ENCODE measurements at regions not wholly inside any gene's neighbourhood (a gene's known extent, or its start where the extent isn't known, plus 50 kb on each side); places are given as distances from the start of the nearest gene placed in this dataset.

DNA sequence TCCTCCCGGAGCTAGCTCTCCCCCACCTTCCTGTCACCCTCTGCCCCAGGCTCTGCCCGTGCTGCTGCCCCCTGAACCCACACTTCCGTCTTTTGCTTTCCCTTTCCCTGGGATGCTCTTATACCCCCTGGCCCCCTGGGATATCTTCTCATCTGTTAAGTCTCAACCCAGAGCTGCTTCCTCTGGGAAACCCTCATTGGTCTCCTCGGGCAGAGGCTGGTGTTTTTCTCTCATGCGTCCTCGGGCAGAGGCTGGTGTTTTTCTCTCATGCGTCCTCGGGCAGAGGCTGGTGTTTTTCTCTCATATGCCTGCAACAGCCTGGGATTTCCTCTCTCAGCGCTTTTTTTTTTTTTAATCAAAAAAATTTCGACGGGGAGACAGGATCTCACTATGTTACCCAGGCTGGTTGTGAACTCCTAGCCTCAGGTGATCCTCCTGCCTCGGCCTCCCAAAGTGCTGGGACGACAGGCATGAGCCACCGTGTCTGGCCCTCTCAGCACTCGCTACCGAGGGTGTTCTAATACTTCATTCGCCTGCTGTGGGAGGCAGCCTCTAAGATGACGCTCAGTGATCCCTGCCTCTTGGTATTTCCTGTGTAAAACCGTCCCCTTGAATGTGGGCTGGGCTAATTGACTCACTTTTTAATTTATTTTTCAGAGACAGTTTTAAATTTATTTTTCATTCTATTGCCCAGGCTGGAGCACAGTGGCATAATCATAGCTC is 62.7 kb upstream of the TFRC start:
- no peak for ATAC-seq (ENCODE audit: low read depth)
- no peak overlapping the region for H3K4me3 Mint-ChIP-seq
- no peaks in the 10 kb centered on the region for H3K27me3 ChIP-seq (replicated peaks in 1 of 4; ENCODE audit: control extremely low read depth in 1 of 4, control insufficient read depth in 3 of 4, insufficient read depth in 4 of 4, low read length in 3 of 4)
- CTCF ChIA-PET = no interaction called here
- peaks cover 18 to 36% of the 10 kb centered on the region in 2 donors for H3K4me1 ChIP-seq (ENCODE audit: control insufficient read depth in 2 of 2, insufficient read depth in 2 of 2, low read length in 2 of 2)
- no peaks in the 10 kb centered on the region for H3K27me3 Mint-ChIP-seq
- H3K9me3 ChIP-seq (ENCODE audit: control extremely low read depth in 1 of 3, control insufficient read depth in 2 of 3, insufficient read depth in 1 of 3, low read length in 2 of 3) = peaks cover 0 to 2% (median 0%) of the 10 kb centered on the region in 3 donors
- TF ChIP-seq, protein P1, sequence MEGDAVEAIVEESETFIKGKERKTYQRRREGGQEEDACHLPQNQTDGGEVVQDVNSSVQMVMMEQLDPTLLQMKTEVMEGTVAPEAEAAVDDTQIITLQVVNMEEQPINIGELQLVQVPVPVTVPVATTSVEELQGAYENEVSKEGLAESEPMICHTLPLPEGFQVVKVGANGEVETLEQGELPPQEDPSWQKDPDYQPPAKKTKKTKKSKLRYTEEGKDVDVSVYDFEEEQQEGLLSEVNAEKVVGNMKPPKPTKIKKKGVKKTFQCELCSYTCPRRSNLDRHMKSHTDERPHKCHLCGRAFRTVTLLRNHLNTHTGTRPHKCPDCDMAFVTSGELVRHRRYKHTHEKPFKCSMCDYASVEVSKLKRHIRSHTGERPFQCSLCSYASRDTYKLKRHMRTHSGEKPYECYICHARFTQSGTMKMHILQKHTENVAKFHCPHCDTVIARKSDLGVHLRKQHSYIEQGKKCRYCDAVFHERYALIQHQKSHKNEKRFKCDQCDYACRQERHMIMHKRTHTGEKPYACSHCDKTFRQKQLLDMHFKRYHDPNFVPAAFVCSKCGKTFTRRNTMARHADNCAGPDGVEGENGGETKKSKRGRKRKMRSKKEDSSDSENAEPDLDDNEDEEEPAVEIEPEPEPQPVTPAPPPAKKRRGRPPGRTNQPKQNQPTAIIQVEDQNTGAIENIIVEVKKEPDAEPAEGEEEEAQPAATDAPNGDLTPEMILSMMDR (IDR thresholded peaks at IDR 0.05) = no peak
- no peak for TF ChIP-seq EZH2 (IDR thresholded peaks at IDR 0.05; ENCODE audit: borderline replicate concordance, insufficient read depth, low read depth, low read length, poor library complexity, severe bottlenecking)
- H3K4me1 Mint-ChIP-seq = peaks cover 28% of the 10 kb centered on the region
- no peak overlapping the region for H2AFZ ChIP-seq (ENCODE audit: insufficient read depth, low read depth, low read length, poor library complexity, severe bottlenecking)
- H4K20me1 ChIP-seq (ENCODE audit: control insufficient read depth, insufficient read depth, low read length, poor library complexity, severe bottlenecking) = no peaks in the 10 kb centered on the region
- H3K4me2 ChIP-seq (replicated peaks; ENCODE audit: low read depth, low read length, poor library complexity, severe bottlenecking) = no peak overlapping the region
- 91% methylated on average over 15 of the region's 19 CpGs for WGBS (ENCODE audit: insufficient coverage)
- peak overlapping the region; percentile 63 for H3K27ac Mint-ChIP-seq
- H3K4me3 ChIP-seq (ENCODE audit: control extremely low read depth in 1 of 5, extremely low read depth in 1 of 5, insufficient read depth in 1 of 5, low read depth in 2 of 5, low read length in 4 of 5) = no peak overlapping the region
- no peaks in the 10 kb centered on the region for H3K79me2 ChIP-seq (ENCODE audit: control insufficient read depth, insufficient read depth, low read length)
- no peak overlapping the region for H3K9ac ChIP-seq (ENCODE audit: low read length)
- POLR2A ChIA-PET = no interaction called here
- no peaks in the 10 kb centered on the region for H3K9me3 Mint-ChIP-seq (ENCODE audit: insufficient read depth)
- DNase-seq = no peak
- no peak overlapping the region for H3K27ac ChIP-seq (ENCODE audit: low read length in 2 of 2)
- intact Hi-C loops (cut with micrococcal nuclease) = loop anchor here (1.0 kb wide), 1 partner anchor 22 kb away; no protein-coding TSS in a partner anchor
- H3K36me3 ChIP-seq (replicated peaks in 1 of 2; ENCODE audit: control extremely low read depth in 1 of 2, control insufficient read depth in 1 of 2, extremely low read depth in 1 of 2, insufficient read depth in 2 of 2, low read length in 1 of 2) = no peaks in the 10 kb centered on the region

DNA sequence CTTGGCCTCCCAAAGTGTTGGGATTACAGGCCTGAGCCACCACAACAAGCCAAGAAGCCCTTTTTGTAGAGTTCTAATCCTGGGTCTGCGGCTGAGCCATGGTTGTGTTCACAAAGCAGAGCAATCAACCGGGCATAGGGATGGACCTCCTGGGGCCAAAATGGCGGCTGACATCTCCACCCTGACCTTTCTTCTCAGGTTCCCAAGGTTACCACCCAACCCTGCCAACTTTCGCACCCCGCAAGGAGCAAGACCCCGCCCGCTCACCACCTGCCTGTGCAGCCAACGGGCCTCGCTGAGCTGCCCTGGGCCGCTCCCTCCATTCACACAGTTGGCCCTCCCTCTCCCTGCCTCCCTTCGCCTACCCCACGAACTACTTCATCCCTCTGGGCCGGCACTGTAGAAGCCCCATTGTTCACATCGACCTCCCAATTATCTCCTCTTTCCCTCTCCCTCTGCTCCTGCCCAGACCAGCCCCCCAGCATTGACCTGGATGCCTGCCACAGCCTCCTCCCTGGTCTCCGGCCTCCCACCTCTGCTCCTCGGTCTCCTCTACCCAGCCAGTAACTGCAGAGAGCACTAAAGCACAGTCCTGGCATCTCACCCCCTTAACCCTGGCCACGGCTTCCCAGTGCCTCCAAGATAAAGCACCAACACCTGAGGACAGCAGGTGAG is 62.0 kb upstream of the TFRC start:
- Histone ChIP-seq H3K79me2 (ENCODE audit: control insufficient read depth, insufficient read depth, low read length) (no peaks in the 10 kb centered on the region), H3K4me3 (ENCODE audit: control extremely low read depth in 1 of 5, extremely low read depth in 1 of 5, insufficient read depth in 1 of 5, low read depth in 2 of 5, low read length in 4 of 5) (no peak overlapping the region), H3K4me1 (ENCODE audit: control insufficient read depth in 2 of 2, insufficient read depth in 2 of 2, low read length in 2 of 2) (peaks cover 18 to 35% of the 10 kb centered on the region in 2 donors), H3K27me3 (replicated peaks in 1 of 4; ENCODE audit: control extremely low read depth in 1 of 4, control insufficient read depth in 3 of 4, insufficient read depth in 4 of 4, low read length in 3 of 4) (no peaks in the 10 kb centered on the region), H2AFZ (ENCODE audit: insufficient read depth, low read depth, low read length, poor library complexity, severe bottlenecking) (no peak overlapping the region), H3K4me2 (replicated peaks; ENCODE audit: low read depth, low read length, poor library complexity, severe bottlenecking) (no peak overlapping the region), H3K9me3 (ENCODE audit: control extremely low read depth in 1 of 3, control insufficient read depth in 2 of 3, insufficient read depth in 1 of 3, low read length in 2 of 3) (peaks cover 0 to 4% (median 0%) of the 10 kb centered on the region in 3 donors), H4K20me1 (ENCODE audit: control insufficient read depth, insufficient read depth, low read length, poor library complexity, severe bottlenecking) (no peaks in the 10 kb centered on the region), H3K36me3 (replicated peaks in 1 of 2; ENCODE audit: control extremely low read depth in 1 of 2, control insufficient read depth in 1 of 2, extremely low read depth in 1 of 2, insufficient read depth in 2 of 2, low read length in 1 of 2) (no peaks in the 10 kb centered on the region), H3K9ac (ENCODE audit: low read length) (no peak overlapping the region), H3K27ac (ENCODE audit: low read length in 2 of 2) (no peak overlapping the region)
- intact Hi-C loops (cut with micrococcal nuclease) = no loop called here
- no peak for ATAC-seq (ENCODE audit: low read depth)
- TF ChIP-seq, protein P1 (IDR thresholded peaks at IDR 0.05) = no peak
- no peak for TF ChIP-seq EZH2 (IDR thresholded peaks at IDR 0.05; ENCODE audit: borderline replicate concordance, insufficient read depth, low read depth, low read length, poor library complexity, severe bottlenecking)
- POLR2A ChIA-PET = no interaction called here
- peak overlapping the region; percentile 63 for H3K27ac Mint-ChIP-seq
- no peaks in the 10 kb centered on the region for H3K9me3 Mint-ChIP-seq (ENCODE audit: insufficient read depth)
- no peaks in the 10 kb centered on the region for H3K27me3 Mint-ChIP-seq
- peaks cover 28% of the 10 kb centered on the region for H3K4me1 Mint-ChIP-seq
- CTCF ChIA-PET = interaction anchor here (1.0 kb wide), 1 partner anchor 71 kb away, joined by 4 read pairs; no protein-coding TSS in a partner anchor
- no peak for DNase-seq
- WGBS (ENCODE audit: insufficient coverage) = 97% methylated on average over 17 of the region's 17 CpGs
- no peak overlapping the region for H3K4me3 Mint-ChIP-seq

Measured in B cell (primary cell).